ENCODE measurements at regions not wholly inside any gene's neighbourhood (a gene's known extent, or its start where the extent isn't known, plus 50 kb on each side); places are given as distances from the start of the nearest gene placed in this dataset.

DNA sequence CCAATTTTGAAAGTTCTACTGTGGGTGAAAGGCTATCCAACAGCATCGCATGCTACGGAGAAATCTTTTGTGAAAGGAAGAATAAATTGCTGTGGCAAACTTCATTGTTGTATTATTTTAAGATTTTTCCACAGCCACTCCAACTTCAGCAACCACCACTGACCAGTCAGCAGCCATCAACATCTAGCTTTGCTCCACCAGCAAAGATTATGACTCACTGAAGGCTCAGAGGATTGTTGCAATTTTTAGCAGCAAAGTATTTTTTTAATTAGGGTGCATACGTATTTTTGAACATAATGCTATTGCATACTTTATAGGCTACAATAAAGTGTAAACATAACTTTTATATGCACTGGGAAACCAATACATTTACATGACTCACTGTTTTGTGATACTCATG lies 493.5 kb downstream of the TFAP2A start:
- H3K4me1 Mint-ChIP-seq, result no peaks in the 10 kb centered on the region
- H3K27me3 ChIP-seq (ENCODE audit: control insufficient read depth, insufficient read depth, low read length, poor library complexity, severe bottlenecking), result no peaks in the 10 kb centered on the region
- H3K27ac ChIP-seq (ENCODE audit: low read depth, low read length), result no peak overlapping the region
- H3K27ac Mint-ChIP-seq, result no peak overlapping the region
- no peak for DNase-seq
- H3K36me3 ChIP-seq (ENCODE audit: control insufficient read depth, insufficient read depth, low read length), result no peaks in the 10 kb centered on the region
- H3K4me3 ChIP-seq (ENCODE audit: low read length), result no peak overlapping the region
- no peak overlapping the region for H3K9ac ChIP-seq (ENCODE audit: extremely low read depth, low read length, poor library complexity, severe bottlenecking)
- H3K4me3 Mint-ChIP-seq, result no peak overlapping the region
- H3K27me3 Mint-ChIP-seq (ENCODE audit: insufficient read depth), result no peaks in the 10 kb centered on the region
- H3K9me3 ChIP-seq (ENCODE audit: control insufficient read depth, low read length), result no peaks in the 10 kb centered on the region
- TF ChIP-seq, protein P1, sequence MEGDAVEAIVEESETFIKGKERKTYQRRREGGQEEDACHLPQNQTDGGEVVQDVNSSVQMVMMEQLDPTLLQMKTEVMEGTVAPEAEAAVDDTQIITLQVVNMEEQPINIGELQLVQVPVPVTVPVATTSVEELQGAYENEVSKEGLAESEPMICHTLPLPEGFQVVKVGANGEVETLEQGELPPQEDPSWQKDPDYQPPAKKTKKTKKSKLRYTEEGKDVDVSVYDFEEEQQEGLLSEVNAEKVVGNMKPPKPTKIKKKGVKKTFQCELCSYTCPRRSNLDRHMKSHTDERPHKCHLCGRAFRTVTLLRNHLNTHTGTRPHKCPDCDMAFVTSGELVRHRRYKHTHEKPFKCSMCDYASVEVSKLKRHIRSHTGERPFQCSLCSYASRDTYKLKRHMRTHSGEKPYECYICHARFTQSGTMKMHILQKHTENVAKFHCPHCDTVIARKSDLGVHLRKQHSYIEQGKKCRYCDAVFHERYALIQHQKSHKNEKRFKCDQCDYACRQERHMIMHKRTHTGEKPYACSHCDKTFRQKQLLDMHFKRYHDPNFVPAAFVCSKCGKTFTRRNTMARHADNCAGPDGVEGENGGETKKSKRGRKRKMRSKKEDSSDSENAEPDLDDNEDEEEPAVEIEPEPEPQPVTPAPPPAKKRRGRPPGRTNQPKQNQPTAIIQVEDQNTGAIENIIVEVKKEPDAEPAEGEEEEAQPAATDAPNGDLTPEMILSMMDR (conservative IDR thresholded peaks at IDR 0.05), result no peak
- no peaks in the 10 kb centered on the region for H3K36me3 Mint-ChIP-seq (ENCODE audit: low read depth)
- H3K9me3 Mint-ChIP-seq, result no peaks in the 10 kb centered on the region
- WGBS, 2 experiments (ENCODE audit: insufficient coverage in 1 of 2, insufficient read length in 1 of 2), result 100% methylated on average over 3 of the region's 3 CpGs; no CpG with 5 or more reads in 1 of the 2 experiments
- no peaks in the 10 kb centered on the region for H3K4me1 ChIP-seq (ENCODE audit: control insufficient read depth, insufficient read depth, low read length)

DNA sequence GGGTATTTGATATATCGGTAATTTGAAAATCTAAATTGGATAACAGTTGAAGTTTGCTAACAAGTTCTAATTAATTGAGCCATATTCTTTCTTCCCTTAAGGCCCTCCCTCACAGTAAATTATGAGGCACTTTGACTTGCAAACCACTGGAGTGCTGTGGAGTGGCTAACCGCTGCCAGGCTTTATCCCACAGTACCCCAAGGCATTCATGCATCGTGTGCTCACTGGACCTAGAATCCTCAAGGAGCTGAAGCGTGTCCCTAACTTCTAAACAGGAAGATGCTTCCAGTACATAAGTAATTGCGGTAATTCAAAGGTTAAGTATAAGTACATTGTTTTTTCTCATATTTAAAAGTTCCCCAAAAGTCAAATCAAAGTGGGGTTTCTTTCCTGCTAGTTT lies 499.9 kb downstream of the TFAP2A start:
- H3K27me3 ChIP-seq (ENCODE audit: control insufficient read depth, insufficient read depth, low read length, poor library complexity, severe bottlenecking), result no peaks in the 10 kb centered on the region
- Mint-ChIP-seq H3K9me3 (no peaks in the 10 kb centered on the region), H3K36me3 (ENCODE audit: low read depth) (no peaks in the 10 kb centered on the region), H3K27ac (no peak overlapping the region), H3K27me3 (ENCODE audit: insufficient read depth) (no peaks in the 10 kb centered on the region), H3K4me3 (no peak overlapping the region), H3K4me1 (no peaks in the 10 kb centered on the region)
- H3K9ac ChIP-seq (ENCODE audit: extremely low read depth, low read length, poor library complexity, severe bottlenecking), result no peak overlapping the region
- DNase-seq, result no peak
- WGBS, 2 experiments (ENCODE audit: insufficient coverage in 1 of 2, insufficient read length in 1 of 2), result 93 to 100% methylated on average over 2 to 4 of the region's 5 CpGs
- H3K4me1 ChIP-seq (ENCODE audit: control insufficient read depth, insufficient read depth, low read length), result no peaks in the 10 kb centered on the region
- no peak overlapping the region for H3K27ac ChIP-seq (ENCODE audit: low read depth, low read length)
- TF ChIP-seq, protein P1 (conservative IDR thresholded peaks at IDR 0.05), result no peak
- no peaks in the 10 kb centered on the region for H3K9me3 ChIP-seq (ENCODE audit: control insufficient read depth, low read length)
- H3K36me3 ChIP-seq (ENCODE audit: control insufficient read depth, insufficient read depth, low read length), result no peaks in the 10 kb centered on the region
- H3K4me3 ChIP-seq (ENCODE audit: low read length), result no peak overlapping the region

- Mint-ChIP-seq H3K27ac (no peak overlapping the region), H3K4me3 (no peak overlapping the region), H3K36me3 (ENCODE audit: low read depth) (no peaks in the 10 kb centered on the region), H3K9me3 (no peaks in the 10 kb centered on the region), H3K4me1 (no peaks in the 10 kb centered on the region), H3K27me3 (ENCODE audit: insufficient read depth) (no peaks in the 10 kb centered on the region)
- Histone ChIP-seq H3K4me3 (ENCODE audit: low read length) (no peak overlapping the region), H3K36me3 (ENCODE audit: control insufficient read depth, insufficient read depth, low read length) (no peaks in the 10 kb centered on the region), H3K9ac (ENCODE audit: extremely low read depth, low read length, poor library complexity, severe bottlenecking) (no peak overlapping the region), H3K27me3 (ENCODE audit: control insufficient read depth, insufficient read depth, low read length, poor library complexity, severe bottlenecking) (no peaks in the 10 kb centered on the region), H3K27ac (ENCODE audit: low read depth, low read length) (no peak overlapping the region), H3K4me1 (ENCODE audit: control insufficient read depth, insufficient read depth, low read length) (no peaks in the 10 kb centered on the region), H3K9me3 (ENCODE audit: control insufficient read depth, low read length) (no peaks in the 10 kb centered on the region)
- no peak for DNase-seq
- TF ChIP-seq, protein P1 (conservative IDR thresholded peaks at IDR 0.05), result no peak
- WGBS, 2 experiments (ENCODE audit: insufficient coverage in 1 of 2, insufficient read length in 1 of 2), result 93% methylated on average over 1 of the region's 1 CpG; no CpG with 5 or more reads in 1 of the 2 experiments
Measured at GRCh38 chr6:9901376-9901775, 513.5 kb downstream of the TFAP2A start.

Measured in endodermal cell (in vitro differentiated cells).